ENCODE measurements at regions not wholly inside any gene's neighbourhood (a gene's known extent, or its start where the extent isn't known, plus 50 kb on each side); places are given as distances from the start of the nearest gene placed in this dataset.

DNA sequence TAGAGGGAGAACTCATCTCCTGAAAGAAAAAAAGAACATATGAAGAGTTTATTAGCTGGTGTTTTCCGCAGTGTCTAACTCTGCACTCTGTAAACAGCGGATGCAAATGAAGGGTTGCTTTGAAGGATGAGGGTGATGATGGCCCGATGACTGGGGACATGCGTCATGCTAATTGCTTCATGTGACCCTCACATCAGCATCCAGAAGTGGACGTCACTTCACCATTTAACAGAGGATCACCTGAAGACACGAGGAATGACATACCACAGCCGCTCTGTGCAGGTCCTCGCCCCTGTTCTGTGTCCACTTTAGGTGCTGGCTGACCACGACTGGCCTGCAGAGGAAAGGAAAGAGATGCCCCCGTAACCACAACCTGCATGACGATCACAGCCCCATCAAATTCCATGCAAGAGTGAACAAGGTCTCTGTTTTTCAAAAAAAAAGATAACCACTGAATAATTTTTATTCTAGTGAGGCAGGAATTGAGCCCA is 82.9 kb downstream of the KLF6 start:
- TF ChIP-seq TAF1 (IDR thresholded peaks at IDR 0.05; ENCODE audit: borderline replicate concordance, insufficient read depth, low read length) (no peak), FOXP2 (optimal IDR thresholded peaks at IDR 0.05; ENCODE audit: borderline replicate concordance, extremely low read depth, extremely low read length, insufficient read depth) (no peak), SIN3A (IDR thresholded peaks at IDR 0.05; ENCODE audit: borderline replicate concordance, insufficient read depth, low read length) (no peak), POLR2AphosphoS5 (IDR thresholded peaks at IDR 0.05; ENCODE audit: low read depth, low read length) (no peak)
- TF ChIP-seq, protein P1, sequence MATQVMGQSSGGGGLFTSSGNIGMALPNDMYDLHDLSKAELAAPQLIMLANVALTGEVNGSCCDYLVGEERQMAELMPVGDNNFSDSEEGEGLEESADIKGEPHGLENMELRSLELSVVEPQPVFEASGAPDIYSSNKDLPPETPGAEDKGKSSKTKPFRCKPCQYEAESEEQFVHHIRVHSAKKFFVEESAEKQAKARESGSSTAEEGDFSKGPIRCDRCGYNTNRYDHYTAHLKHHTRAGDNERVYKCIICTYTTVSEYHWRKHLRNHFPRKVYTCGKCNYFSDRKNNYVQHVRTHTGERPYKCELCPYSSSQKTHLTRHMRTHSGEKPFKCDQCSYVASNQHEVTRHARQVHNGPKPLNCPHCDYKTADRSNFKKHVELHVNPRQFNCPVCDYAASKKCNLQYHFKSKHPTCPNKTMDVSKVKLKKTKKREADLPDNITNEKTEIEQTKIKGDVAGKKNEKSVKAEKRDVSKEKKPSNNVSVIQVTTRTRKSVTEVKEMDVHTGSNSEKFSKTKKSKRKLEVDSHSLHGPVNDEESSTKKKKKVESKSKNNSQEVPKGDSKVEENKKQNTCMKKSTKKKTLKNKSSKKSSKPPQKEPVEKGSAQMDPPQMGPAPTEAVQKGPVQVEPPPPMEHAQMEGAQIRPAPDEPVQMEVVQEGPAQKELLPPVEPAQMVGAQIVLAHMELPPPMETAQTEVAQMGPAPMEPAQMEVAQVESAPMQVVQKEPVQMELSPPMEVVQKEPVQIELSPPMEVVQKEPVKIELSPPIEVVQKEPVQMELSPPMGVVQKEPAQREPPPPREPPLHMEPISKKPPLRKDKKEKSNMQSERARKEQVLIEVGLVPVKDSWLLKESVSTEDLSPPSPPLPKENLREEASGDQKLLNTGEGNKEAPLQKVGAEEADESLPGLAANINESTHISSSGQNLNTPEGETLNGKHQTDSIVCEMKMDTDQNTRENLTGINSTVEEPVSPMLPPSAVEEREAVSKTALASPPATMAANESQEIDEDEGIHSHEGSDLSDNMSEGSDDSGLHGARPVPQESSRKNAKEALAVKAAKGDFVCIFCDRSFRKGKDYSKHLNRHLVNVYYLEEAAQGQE (IDR thresholded peaks at IDR 0.05; ENCODE audit: insufficient read depth in 1 of 2, low read depth in 2 of 2, low read length in 2 of 2) = no peak

DNA sequence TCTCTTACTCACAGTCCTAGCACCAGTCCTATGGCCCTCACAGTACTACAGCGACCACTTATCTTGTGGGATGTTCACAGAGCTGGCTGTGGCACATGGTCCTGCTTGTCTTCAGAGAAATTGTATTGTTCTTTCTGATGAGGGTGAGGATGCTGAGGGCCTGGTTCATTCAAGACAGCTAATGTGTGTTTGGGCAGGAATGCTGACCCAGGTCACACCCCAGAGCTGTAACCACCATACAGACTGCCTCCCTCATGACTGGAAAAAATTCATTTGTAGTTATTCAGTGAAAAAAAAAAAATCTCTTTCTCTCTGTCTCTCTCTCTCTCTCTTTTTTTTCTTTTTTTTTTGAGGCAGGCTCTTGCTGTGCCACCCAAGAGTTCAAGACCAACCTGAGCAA is 83.5 kb downstream of the KLF6 start:
- TF ChIP-seq FOXP2 (optimal IDR thresholded peaks at IDR 0.05; ENCODE audit: borderline replicate concordance, extremely low read depth, extremely low read length, insufficient read depth) (no peak), POLR2AphosphoS5 (IDR thresholded peaks at IDR 0.05; ENCODE audit: low read depth, low read length) (no peak), TAF1 (IDR thresholded peaks at IDR 0.05; ENCODE audit: borderline replicate concordance, insufficient read depth, low read length) (no peak), SIN3A (IDR thresholded peaks at IDR 0.05; ENCODE audit: borderline replicate concordance, insufficient read depth, low read length) (no peak)
- TF ChIP-seq, protein P1 (IDR thresholded peaks at IDR 0.05; ENCODE audit: insufficient read depth in 1 of 2, low read depth in 2 of 2, low read length in 2 of 2) = no peak

DNA sequence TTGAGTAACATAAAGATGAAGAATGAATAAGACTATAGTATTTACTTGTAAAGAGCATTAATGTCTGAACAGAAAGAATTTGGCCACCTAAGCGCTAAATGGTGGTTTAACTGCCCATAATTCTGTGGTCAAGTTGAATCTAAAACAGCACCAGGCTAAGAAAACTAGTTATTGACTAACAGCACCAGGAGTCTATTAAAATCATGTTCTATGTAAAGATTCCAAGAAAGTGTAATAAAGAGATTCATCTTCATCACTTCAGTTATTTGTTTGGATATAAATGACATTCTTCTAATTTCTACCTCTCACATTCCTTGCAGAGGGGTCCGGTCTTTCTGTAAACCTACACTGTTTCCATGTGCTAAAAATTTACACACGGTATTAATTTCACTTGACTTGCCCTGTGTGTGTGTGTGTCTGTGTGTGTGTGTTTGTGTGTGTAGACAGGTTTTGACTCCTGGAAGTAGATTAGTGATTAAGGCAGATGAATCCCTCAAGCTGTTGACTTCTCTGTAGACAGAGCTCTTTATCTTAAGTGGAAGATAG is 84.4 kb downstream of the KLF6 start:
- no peak for TF ChIP-seq POLR2AphosphoS5 (IDR thresholded peaks at IDR 0.05; ENCODE audit: low read depth, low read length)
- TF ChIP-seq, protein P1 (IDR thresholded peaks at IDR 0.05; ENCODE audit: insufficient read depth in 1 of 2, low read depth in 2 of 2, low read length in 2 of 2) = no peak
- no peak for TF ChIP-seq FOXP2 (optimal IDR thresholded peaks at IDR 0.05; ENCODE audit: borderline replicate concordance, extremely low read depth, extremely low read length, insufficient read depth)
- no peak for TF ChIP-seq SIN3A (IDR thresholded peaks at IDR 0.05; ENCODE audit: borderline replicate concordance, insufficient read depth, low read length)
- TF ChIP-seq TAF1 (IDR thresholded peaks at IDR 0.05; ENCODE audit: borderline replicate concordance, insufficient read depth, low read length) = no peak

DNA sequence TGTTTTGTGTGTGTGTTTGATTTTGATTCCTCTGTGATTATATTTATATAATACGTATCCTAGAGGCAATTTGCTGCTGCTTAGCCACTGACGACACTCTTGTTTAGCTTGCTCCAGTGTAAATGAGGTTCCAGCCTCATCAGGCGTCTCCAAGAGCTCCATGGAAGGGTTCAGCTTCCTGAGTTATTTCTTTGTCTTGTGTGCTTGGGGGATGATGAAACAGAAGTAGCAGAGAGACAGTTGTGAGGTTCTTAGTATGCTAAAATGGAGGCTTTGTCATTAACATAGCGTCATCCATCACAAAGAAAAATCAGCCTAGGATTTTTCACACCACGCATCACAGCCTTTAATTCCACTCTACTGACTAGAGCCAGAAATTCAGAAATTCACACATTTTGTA is 85.1 kb downstream of the KLF6 start:
- TF ChIP-seq, protein P1 (IDR thresholded peaks at IDR 0.05; ENCODE audit: insufficient read depth in 1 of 2, low read depth in 2 of 2, low read length in 2 of 2) = no peak

DNA sequence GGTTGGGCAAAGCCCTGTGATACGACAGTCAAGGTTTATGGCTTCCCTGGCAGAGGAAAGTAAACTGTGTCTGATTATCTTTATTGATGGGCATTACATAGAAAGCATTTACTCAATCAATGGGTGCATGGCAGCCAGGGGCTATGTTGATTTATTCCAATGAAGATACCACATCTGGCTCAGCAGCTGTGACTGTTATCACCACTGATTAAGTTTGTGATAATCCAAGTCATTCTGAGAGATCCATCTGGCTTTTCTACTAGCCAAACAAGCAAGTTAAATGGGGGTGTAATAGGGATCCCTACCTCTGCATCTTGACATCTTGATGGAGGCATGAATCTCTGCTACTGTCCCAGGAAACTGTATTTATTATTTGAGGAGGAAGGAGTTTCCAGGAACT is 86.7 kb downstream of the KLF6 start:
- TF ChIP-seq FOXP2 (optimal IDR thresholded peaks at IDR 0.05; ENCODE audit: borderline replicate concordance, extremely low read depth, extremely low read length, insufficient read depth) (no peak), SIN3A (IDR thresholded peaks at IDR 0.05; ENCODE audit: borderline replicate concordance, insufficient read depth, low read length) (no peak), TAF1 (IDR thresholded peaks at IDR 0.05; ENCODE audit: borderline replicate concordance, insufficient read depth, low read length) (no peak), POLR2AphosphoS5 (IDR thresholded peaks at IDR 0.05; ENCODE audit: low read depth, low read length) (no peak)
- TF ChIP-seq, protein P1 (IDR thresholded peaks at IDR 0.05; ENCODE audit: insufficient read depth in 1 of 2, low read depth in 2 of 2, low read length in 2 of 2) = no peak
